ENCODE measurements at regions not wholly inside any gene's neighbourhood (a gene's known extent, or its start where the extent isn't known, plus 50 kb on each side); places are given as distances from the start of the nearest gene placed in this dataset.
"Not testable (repeated sequence)": the region's sequence is repeated elsewhere in the genome, so short reads cannot be mapped to it uniquely, and the experiment has no call there.

GRCh38 chr2:14941151-14941631 is 308.7 kb downstream of the LRATD1 start:
- intact Hi-C loops (cut with DNase I) = no loop called here
- DNase-seq = peak in 31 of 42 donors; percentile 1 to 58 (median 21)

DNA sequence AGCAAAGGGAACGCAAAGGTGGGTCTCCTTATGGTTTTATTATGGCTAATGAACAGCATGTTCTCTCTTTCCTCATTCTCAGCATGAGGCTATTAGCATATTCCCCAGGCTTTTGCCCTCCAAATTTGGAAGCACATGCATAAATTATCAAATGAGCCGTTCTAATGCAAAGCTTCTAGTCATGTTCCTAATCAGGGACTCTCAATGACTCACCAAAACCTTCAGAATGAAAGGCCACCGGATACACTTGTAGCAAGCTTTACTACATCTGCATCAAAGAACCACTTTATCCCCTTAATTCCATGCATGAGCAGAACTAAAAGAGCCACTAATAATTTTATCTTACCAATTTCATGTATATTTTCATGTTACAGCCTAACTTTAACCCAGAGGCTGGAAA is 310.5 kb downstream of the LRATD1 start:
- DNase-seq = no peak
- intact Hi-C loops (cut with DNase I) = no loop called here

DNA sequence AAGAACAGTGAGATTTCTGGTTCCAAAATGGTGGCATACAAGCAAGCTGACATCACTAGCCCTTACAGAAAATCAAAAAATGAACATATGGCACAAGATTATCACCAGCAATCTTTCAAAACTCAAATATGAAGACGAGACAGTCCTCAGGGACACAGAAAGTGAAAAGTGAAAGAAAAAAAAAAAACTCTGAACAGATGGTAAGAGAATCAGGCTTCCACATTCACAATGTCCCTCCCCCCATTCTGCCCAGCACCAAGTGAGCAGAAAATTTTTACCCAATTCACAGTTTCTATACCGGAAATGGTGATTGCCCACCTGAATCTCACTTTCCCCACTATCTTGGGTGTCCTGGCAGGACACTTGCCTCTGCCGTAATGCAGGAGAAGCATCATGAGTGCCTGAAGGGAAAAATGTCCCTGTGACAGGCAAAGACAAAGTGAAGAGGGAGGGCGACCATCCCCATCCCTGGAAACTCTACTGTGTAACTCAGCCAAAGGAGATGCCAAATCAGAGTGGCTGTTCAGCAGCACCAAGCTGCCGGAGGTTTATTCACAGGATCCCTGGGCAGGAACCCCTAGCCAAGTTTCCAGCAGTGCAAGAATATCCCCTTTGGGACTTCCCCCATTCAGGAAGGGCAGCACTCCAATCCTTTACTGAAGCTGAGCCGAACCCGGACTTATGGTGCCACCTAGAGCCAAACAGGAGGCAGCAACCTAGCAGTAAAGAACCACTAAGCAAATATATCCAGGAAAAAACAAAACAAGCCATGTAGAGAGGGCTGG is 312.2 kb downstream of the LRATD1 start:
- intact Hi-C loops (cut with DNase I) = no loop called here

GRCh38 chr2:14951569-14952285 is 319.2 kb downstream of the LRATD1 start:
- DNase-seq = no peak
- intact Hi-C loops (cut with DNase I) = no loop called here

More for the DNA sequence above, 312.2 kb downstream of the LRATD1 start:
- no peak for DNase-seq

DNA sequence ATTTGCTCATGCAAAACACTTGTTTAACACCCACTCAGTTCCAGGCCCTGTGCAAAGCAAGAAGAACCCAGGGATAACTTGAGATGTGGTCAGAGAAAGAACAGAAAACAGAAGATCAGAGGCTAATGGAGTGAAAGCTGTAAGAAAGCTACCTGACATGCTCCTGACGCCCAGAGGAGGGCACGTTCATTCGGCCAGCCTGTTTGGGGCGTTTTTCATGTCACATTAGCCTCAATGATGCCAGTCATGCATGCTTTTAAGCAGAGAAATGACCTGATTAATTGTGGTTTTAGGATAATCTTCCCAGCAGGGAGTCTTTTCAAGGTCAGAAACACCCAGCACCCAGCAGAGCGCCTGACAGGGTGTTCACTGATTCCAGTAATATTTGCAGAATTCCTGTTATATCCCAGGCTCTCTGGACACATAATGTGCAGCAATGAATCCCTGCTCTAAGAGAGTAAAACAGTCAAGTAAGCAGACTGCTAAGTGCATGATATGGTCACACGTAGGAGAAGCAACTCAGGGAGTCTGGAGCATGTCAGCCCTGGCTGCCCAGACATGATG is 320.0 kb downstream of the LRATD1 start:
- no peak for DNase-seq
- intact Hi-C loops (cut with DNase I) = no loop called here

DNA sequence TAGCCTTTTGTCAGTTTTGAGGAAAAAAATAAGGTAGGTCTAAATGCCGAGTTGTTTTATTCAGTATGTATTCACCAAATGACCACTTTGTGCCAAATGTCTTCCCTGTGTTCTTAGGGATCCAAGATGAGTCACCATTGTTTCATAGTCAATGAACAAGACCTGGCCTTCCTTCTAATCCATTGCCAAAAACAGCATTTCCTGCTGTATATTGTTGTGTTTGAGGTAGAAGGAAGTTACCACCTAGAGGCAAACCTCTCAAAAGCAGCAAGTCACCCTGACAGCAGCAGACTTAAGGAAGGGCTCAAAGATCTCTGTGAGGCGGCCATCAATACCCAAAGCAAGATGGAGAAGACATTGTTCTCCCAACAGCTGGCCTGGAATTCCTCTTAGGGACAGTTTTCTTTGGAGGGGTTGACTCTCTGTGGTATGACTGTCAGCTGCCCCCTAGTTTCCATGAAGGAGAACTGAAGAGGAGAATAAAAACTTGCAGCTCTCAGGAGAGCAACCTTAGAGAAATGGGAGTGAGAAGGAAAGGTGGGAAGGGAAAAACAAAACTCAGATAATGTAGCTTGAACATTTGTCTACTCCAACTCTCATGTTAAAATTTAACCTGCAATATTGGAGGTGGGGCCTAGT is 328.3 kb downstream of the LRATD1 start:
- no peak for DNase-seq
- intact Hi-C loops (cut with DNase I) = no loop called here

DNA sequence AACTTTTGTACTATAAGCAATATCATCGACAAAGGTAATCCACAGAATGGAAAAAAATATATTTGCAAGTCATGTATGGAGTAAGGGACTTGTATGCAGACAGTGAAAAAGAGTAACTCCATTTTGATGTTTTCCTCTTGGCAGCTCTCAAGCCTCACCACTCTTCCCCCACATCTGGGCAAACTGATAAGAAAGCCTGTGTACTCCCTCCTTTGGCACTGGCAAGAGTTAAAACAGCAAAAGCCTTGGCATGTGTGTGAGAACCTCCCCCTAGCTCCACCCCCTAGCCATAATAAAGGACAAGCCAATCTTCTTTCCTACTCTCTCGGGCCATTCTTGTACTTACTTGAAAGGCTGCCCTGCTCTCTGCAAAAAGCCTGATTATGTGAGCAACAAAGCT is 335.2 kb downstream of the LRATD1 start:
- DNase-seq = no peak
- intact Hi-C loops (cut with DNase I) = no loop called here

DNA sequence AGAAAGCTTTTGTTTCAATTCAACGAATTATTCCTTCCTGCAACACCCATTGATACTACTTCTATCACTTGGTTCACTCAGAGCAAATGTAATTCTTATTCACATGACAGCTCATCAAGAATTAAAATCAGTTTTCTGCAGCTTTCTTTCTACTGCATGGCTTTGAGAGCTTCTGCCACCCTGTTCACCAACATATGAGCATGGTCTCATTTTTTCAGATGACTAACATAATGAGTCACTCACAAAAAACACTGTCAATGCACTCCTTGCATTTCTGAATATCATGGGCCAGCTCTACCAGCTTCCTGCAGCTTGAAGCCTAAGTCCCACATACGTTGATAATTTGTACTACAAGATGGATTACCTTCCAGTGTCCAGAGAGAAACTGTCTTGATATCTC is 342.9 kb downstream of the LRATD1 start:
- DNase-seq = peak in 1 of 42 donors; percentile 18
- intact Hi-C loops (cut with DNase I) = no loop called here

- no peak for DNase-seq
- intact Hi-C loops (cut with DNase I) = no loop called here
Measured at GRCh38 chr2:14977021-14977420, 344.5 kb downstream of the LRATD1 start.

GRCh38 chr2:14978845-14979244 is 346.3 kb downstream of the LRATD1 start:
- intact Hi-C loops (cut with DNase I) = no loop called here
- peak in 3 of 42 donors; percentile 15 to 23 (median 20) for DNase-seq

DNA sequence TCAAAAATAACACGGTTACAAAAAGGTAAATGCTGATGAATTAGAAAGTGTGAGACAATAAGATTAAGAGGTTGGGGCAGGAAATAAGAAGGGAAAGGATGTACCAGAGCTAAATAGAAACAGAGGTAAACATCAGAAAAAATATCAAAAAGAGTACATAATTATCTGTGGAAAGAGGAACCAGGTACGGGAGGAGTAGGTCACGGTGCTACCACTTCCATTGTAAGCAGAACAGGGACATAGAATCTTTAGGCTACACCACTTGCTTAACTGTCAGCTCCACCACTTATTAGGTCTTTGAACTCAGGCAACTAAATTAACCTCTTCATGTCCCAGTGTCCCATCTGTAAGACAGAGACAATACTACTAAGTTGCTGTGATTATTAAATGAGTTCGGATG is 350.3 kb downstream of the LRATD1 start:
- intact Hi-C loops (cut with DNase I) = no loop called here
- DNase-seq = no peak

GRCh38 chr2:14988600-14988999 is 356.1 kb downstream of the LRATD1 start:
- intact Hi-C loops (cut with DNase I) = no loop called here
- DNase-seq = no peak

GRCh38 chr2:14991723-14992122 is 359.2 kb downstream of the LRATD1 start:
- intact Hi-C loops (cut with DNase I) = no loop called here

GRCh38 chr2:14994721-14995120 is 362.2 kb downstream of the LRATD1 start:
- no peak for DNase-seq
- intact Hi-C loops (cut with DNase I) = no loop called here

More at GRCh38 chr2:14991723-14992122, 359.2 kb downstream of the LRATD1 start:
- DNase-seq = no peak

DNA sequence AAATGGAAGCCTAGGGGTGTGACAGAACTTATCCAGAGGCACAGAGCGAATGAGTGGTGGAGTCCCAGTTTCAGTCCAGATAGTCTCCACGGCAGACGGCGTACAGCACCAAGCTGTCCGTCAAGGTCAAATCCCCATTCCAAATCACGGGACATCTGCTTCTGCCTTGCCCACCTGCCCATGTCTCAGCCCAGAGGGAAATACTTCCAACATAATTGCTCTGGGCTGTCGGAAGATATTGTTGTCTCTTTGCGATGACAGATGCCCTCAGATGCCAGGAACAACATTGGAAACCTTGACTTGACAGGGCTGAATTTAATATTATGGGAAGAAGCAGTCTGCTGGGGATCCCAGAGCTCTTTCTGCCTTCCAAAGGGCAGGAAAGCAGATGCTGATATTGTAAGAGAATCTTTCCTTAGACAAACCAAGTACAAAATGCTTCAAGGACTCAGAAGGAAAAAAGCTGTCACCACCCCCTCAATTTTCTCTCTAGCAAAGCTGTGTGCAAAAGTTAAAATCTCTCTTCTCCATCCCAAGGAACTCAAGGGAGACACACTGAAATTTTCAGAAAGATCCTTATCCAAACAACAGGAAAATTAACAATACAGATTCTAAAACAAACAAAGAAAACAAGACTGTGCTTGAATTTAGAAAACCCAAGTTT is 364.0 kb downstream of the LRATD1 start:
- peak in 7 of 42 donors; percentile 9 to 63 (median 30) for DNase-seq
- intact Hi-C loops (cut with DNase I) = no loop called here

DNA sequence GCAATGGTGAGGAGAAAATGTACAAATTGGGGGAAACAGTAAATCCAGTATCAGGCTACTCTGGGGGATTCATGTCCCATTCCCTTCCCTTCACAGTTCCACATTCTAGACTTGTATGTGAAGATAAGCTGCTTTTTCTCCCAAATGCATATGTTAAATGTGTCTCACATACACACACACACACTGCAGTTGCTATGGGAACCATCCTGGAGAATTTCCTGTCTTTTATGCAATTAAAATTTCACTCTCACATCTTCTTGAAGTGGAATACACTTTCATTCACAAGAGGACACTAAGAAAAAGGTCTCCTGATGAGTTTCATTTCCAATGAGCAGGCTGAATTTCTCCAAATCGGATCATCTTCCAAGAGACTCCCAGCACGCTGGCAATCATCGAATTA is 366.0 kb downstream of the LRATD1 start:
- intact Hi-C loops (cut with DNase I) = no loop called here
- peak in 3 of 42 donors; percentile 26 to 52 (median 31) for DNase-seq

- no peak for DNase-seq
- intact Hi-C loops (cut with DNase I) = no loop called here
Measured at GRCh38 chr2:14999114-14999661, 366.7 kb downstream of the LRATD1 start.

DNA sequence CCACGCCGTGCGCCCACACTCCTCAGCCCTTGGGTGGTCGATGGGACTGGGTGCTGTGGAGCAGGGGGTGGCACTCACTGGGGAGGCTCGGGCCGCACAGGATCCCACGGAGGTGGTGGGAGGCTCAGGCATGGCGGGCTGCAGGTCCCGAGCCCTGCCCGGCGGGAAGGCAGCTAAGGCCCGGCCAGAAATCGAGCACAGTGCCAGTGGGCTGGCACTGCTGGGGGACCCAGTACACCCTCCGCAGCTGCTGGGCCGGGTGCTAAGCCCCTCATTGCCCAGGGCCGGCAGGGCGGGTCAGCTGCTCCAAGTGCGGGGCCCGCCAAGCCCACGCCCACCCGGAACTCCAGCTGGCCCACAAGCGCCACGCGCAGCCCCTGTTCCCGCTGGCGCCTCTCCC is 370.0 kb downstream of the LRATD1 start:
- DNase-seq; intact Hi-C loops (cut with DNase I): not testable (repeated sequence)

- intact Hi-C loops (cut with DNase I) = no loop called here
- DNase-seq = no peak
Measured at GRCh38 chr2:15006667-15007066, 374.1 kb downstream of the LRATD1 start.

All from head of caudate nucleus (tissue), 42 donors.